NT2/D1 (cell line): ENCODE measurements at regions not wholly inside any gene's neighbourhood (a gene's known extent, or its start where the extent isn't known, plus 50 kb on each side); places are given as distances from the start of the nearest gene placed in this dataset.

Experiments used
- DNase-seq: peaks from one replicate; pipeline ENCODE4 v3.0.0-alpha.2; 2011; ENCODE audit warnings: low read depth, low spot score
- H3K27me3 ChIP-seq: 2 replicates; pipeline ENCODE4 v1.6.0; 2011; ENCODE audit warnings: mild to moderate bottlenecking; ENCODE audit not compliant: insufficient read length, insufficient read depth
- H3K36me3 ChIP-seq: 2 replicates; pipeline ENCODE4 v1.6.1; 2011; ENCODE audit warnings: mild to moderate bottlenecking, low read length, mixed read lengths; ENCODE audit not compliant: insufficient read depth, insufficient read length
- H3K4me1 ChIP-seq: 2 replicates; pipeline ENCODE4 v1.5.1; 2011; ENCODE audit not compliant: insufficient read depth, insufficient read length
- H3K4me3 ChIP-seq: 2 replicates; pipeline ENCODE4 v1.5.1; 2011; ENCODE audit warnings: low read depth; ENCODE audit not compliant: insufficient read length
- H3K9ac ChIP-seq: 2 replicates; pipeline ENCODE4 v1.6.0; 2011; ENCODE audit warnings: low read depth; ENCODE audit not compliant: insufficient read length
- H3K9me3 ChIP-seq: 2 replicates; pipeline ENCODE4 v1.5.1; 2011; ENCODE audit warnings: mild to moderate bottlenecking, low read length; ENCODE audit not compliant: insufficient read depth
- SUZ12 ChIP-seq: IDR thresholded peaks from 2 replicates; pipeline ENCODE4 v1.6.1; 2011; ENCODE audit not compliant: insufficient read length, insufficient read depth; ENCODE audit errors: extremely low read depth
- YY1 ChIP-seq: IDR thresholded peaks from 2 replicates; pipeline ENCODE4 v1.6.1; 2011; ENCODE audit not compliant: insufficient read length, insufficient read depth
- ZNF274 ChIP-seq: IDR thresholded peaks from 2 replicates; pipeline ENCODE4 v1.6.1; 2011; ENCODE audit warnings: mild to moderate bottlenecking, low read depth, low read length

GRCh38 chr7:32140210-32140939 lies 70.2 kb upstream of the PDE1C start:
- Histone ChIP-seq H3K9me3 (no peaks in the 10 kb centered on the region), H3K36me3 (no peaks in the 10 kb centered on the region), H3K4me1 (no peaks in the 10 kb centered on the region), H3K4me3 (no peak overlapping the region), H3K9ac (no peak overlapping the region), H3K27me3 (no peaks in the 10 kb centered on the region)
- DNase-seq, result no peak
- no peak for TF ChIP-seq ZNF274
- no peak for TF ChIP-seq SUZ12
- no peak for TF ChIP-seq YY1

GRCh38 chr7:32137059-32137458 lies 66.9 kb upstream of the PDE1C start:
- H3K4me1 ChIP-seq, result no peaks in the 10 kb centered on the region
- H3K4me3 ChIP-seq, result no peak overlapping the region
- no peak for TF ChIP-seq YY1
- TF ChIP-seq ZNF274, result no peak
- no peak for TF ChIP-seq SUZ12
- no peak overlapping the region for H3K9ac ChIP-seq
- no peak for DNase-seq
- no peaks in the 10 kb centered on the region for H3K27me3 ChIP-seq
- no peaks in the 10 kb centered on the region for H3K36me3 ChIP-seq
- H3K9me3 ChIP-seq, result no peaks in the 10 kb centered on the region; the same call in 1 of the 2 replicates

GRCh38 chr7:32131091-32131490 lies 60.9 kb upstream of the PDE1C start:
- no peaks in the 10 kb centered on the region for H3K4me1 ChIP-seq
- no peak overlapping the region for H3K4me3 ChIP-seq
- no peak overlapping the region for H3K9ac ChIP-seq
- no peak for TF ChIP-seq SUZ12
- no peak for TF ChIP-seq ZNF274
- TF ChIP-seq YY1, result no peak
- no peaks in the 10 kb centered on the region for H3K36me3 ChIP-seq
- DNase-seq, result no peak
- no peaks in the 10 kb centered on the region; the same call in 1 of the 2 replicates for H3K9me3 ChIP-seq
- H3K27me3 ChIP-seq, result no peaks in the 10 kb centered on the region

- Histone ChIP-seq H3K4me1 (no peaks in the 10 kb centered on the region), H3K4me3 (no peak overlapping the region), H3K9ac (no peak overlapping the region), H3K9me3 (no peaks in the 10 kb centered on the region), H3K36me3 (no peaks in the 10 kb centered on the region), H3K27me3 (no peaks in the 10 kb centered on the region)
- TF ChIP-seq ZNF274 (no peak), SUZ12 (no peak), YY1 (no peak)
- DNase-seq, result no peak
Measured at GRCh38 chr7:32126843-32127242, 56.6 kb upstream of the PDE1C start.
